ENCODE measurements at regions not wholly inside any gene's neighbourhood (a gene's known extent, or its start where the extent isn't known, plus 50 kb on each side); places are given as distances from the start of the nearest gene placed in this dataset.

DNA sequence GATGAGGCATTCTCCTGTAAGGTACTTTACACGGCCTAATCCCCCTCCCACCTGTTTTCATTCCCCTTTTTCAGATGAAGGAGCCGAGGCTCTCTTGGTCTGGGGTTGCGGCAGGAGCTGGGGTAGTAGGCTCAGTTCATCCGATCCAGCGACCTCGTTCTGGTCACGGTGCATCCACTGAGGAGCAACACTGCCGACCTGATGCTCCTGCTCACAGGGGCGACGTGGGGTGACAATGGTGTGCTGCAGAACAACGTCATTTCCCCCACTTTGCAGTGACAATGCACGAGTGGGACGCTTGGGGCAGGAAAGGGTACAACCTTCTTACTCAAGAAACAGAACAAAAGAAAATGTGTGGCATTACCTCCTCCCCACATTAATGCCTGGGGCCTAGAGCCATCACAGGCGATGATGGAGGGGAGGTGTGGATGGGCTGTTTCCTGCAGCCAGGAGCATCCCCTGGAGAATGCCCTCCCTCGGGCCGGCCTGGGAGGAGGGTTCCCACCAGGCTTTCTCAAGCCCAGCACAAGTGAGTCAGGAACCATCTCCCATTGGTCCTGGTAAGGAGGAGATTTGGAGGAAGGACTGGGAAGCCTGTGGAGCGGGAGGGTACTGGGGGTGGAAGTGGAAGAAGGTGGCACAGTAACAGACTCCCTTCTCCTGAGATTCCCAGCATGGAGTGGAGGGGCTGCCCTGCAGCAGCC, 125.6 kb downstream of the SPATA19 start:
- no peak for DNase-seq

DNA sequence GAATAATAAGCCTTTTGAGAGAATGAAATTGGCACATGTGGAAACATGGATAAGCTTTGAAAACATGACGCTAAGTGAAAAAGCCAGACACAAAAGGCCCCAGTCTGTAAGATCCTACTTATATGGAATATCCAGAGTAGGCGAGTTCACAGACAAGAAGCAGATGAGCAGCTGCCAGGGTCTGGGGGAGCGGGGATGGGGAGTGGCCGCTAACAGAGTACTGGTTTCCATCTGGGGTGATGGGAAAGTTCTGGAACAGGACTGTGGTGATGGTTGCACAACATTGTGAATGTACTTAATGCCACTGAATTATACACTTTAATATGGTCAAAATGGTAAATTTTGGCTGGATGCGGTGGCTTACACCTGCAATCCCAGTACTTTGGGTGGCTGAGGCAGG, 126.5 kb downstream of the SPATA19 start:
- no peak for DNase-seq

DNA sequence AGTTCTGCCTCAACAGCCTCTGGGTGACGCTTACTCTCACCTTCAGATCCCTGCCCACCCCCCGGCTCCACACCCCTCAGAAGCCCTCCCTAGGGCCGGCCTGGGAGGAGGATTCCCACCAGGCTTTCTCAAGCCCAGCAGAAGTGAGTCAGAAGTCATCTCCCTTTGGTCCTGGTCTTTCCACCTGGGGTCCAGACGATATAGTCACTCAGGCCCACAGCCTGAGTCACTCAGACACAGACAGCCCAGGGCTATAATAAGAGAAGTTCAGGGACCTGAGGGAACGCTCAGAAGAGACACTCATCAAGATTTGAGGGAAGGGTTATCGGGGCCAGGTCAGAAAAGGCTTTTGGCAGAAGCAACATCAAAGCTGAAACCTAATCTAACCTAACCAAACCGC, 127.1 kb downstream of the SPATA19 start:
- no peak for DNase-seq

DNA sequence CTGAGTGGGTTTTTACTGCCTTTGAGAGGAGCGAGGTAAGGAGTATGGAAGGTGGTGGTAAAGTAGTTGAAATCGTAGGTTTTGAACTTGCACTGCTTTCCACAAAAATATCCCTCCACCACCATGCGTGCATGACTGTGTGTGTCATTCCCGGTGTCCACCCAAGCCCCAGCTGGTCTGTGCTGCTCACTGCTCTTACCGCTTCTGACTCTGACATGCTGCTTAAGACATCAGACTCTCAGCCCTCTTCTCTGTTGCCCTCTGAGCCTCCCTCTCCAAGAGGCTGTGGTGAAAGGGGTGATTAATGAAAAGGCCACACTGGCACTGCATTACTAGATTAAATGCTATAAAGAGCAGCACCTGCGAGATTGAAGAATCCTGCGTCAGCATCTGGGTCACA, 128.7 kb downstream of the SPATA19 start:
- DNase-seq = no peak

DNA sequence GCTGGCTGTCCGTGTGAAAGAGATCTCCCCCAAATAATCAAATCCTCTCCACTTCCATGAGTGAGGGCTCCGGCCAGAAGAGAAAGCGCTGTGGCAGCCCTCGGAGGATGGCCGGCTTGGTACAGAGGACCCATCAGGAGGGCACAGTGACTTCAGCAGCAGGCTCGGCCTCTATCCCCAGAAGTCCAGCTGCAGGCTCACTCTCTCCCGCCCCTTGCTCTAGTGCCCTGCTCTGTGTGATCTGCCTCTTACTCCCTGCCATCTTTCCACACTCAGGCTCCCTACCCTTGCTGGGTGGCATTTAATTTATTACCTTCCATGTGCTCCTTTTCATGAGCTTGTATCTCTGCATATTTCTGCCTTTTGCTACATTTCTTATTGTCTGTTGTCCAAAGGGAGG, 129.7 kb downstream of the SPATA19 start:
- DNase-seq = no peak

DNA sequence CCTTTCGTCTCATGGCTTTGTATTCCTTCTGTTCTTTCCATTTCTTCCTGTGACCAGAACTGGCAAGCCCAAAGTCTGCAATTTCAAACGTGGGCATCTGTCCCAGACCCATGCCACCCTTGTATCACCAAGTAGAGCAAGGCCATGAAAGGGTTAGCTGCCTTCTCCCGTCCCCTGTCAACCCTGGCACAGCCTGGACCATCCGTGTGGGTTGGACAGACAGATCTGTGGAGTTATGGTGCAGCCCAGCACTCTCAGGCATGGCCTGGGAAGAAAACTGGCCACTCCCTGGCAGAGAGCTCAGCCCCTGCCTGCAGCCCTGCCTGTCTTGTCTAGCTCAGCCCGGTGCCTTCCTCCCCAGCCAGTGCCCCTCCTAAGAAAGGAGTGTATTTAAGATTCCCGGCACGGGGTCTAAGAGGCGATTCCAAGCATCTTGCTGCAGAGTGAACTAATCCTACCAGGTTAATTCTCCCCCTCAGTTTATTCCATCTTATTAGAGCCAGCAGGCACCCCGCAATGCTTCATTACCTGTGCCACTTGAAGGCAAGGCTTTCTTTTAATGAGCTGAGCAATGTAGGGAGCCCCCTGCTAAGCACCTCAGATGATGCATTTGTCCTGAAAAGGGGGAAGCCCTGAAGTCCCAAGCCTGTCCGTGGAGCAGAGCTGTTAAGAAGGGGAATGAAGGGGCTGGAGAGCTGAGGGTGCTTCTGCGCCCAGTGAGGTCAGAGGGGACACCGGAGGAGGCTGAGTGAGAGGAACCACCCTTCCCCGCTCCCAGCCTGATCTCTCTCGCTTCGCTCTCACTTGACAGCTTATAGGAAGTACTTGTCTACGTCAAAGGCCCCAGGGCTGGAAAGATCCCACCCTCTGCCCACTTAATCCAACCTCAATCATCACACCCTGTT, 130.6 kb downstream of the SPATA19 start:
- DNase-seq = no peak

DNA sequence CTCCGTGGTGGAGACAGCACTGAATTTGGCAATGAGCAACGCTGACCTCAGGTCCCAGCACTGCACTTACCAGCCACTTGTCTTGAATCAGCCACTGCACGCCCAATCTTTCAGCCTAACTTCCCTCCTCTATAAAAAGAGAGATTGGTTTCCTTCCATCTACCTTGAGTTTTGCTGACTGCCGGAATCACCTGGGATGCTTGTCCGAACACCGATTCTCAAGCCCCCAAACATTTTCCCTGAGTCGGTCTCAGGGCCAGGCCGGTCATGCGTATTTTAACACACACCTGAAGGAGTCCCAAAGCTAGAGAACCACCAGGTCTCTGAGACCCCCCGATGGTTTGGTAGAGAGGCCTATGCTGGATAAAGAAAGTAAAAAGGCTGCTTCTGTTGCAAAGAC, 131.5 kb downstream of the SPATA19 start:
- no peak for DNase-seq

DNA sequence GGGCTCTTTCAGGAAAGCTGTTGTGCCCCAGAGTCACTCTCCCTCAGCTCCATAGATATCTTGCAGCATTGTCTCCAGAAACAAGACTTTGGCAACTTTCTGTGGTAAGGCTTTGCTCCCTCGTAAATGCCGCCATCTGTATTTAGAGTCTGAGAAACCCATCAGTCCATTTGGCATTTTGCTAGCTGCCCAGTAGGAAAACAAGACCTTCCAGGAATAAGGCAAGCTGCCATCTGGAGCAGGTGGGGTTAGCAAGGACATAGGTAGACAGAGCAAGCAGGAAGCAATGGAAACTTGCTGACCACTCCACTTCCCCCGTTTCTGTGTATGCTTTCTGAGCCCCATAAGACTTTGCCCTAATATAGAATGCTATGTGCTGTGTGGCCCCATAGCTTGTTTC, 131.9 kb downstream of the SPATA19 start:
- no peak for DNase-seq

DNA sequence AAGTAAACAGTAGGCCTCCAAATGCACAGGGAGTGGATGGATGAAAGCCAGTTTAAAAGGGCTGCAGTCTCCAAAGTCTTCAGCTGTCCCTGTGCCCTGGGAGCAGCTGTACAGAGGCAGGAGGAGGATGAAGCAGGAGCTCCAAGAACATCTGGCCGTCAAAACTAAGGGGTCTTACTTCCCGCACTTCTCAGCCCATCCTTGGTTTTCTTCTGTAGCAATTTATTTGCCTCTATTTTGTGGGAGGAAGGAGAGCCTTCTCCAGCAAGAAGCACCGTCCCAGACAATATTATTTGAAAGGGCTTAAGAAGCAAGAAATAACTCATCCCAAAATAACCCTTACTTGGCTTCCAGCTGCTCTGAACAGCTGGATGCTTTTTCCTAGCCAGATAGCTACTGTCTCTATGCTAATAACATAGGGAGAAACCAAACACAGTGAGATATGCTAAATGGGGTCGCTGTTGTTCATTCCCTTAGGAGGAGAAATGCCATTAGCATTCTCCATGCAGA, 133.2 kb downstream of the SPATA19 start:
- DNase-seq = no peak

DNA sequence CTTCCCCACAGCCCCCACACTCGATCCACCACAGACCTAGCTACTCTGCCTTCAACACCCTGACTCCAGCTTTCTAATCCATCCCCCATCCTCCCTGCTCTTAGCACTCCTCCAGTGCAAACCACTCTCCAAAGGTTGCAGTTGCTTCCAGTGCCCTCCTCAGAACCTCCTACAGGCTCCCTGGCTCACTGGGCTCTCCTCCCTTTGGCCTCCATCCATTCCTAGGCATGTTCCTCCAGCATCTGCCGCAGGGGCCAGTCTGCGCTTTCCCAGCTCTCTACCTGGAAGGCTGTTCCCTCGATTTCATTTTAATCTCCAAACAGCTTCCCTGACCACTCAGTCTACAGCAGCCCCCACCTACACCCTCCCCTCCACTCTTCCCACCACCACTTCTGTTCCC, 133.8 kb downstream of the SPATA19 start:
- no peak for DNase-seq

DNA sequence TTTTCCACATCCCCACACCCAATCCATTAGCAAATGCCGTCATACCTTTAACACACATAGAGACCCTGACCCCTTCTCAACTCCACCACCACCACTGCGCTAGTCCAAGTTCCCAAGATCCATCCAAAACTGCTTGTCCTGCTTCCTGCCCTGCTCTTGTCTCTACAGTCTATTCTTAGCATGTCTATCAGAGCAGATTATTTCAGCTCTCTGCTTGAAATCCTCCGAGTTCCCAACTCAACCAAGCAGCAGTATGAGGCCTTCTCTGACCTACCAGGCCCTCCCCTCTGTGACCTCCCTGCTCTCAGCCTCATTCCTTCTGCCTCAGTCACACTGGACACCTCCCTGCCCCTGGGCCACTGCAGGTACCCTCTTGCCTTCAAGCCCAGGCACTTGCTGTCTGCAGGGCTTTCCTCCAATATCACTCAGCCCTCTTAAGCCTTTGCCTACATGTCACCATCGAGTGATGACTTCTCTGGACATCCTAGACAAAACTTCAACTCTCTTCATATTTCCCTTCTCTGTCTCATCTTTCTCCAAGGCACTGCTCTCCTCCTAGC, 134.6 kb downstream of the SPATA19 start:
- DNase-seq = no peak

DNA sequence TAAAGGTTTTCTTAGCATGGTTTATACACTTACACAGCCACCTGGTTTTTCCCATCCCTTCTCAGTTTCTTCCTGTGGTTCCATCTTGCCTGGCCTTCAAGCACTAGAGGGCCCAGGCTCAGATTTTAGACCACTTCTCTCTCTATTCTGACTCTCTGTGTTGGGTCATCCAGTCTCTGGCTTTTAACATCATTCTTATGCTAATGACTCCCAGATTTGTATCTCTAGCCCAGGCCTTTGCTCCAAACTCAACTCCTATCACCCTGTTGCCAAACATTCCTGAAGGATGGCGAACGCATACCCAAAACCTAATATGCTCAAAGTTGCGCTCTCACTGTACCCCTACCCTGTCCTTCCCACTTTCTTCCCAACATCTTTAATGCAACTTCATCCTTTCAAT, 135.1 kb downstream of the SPATA19 start:
- no peak for DNase-seq

DNA sequence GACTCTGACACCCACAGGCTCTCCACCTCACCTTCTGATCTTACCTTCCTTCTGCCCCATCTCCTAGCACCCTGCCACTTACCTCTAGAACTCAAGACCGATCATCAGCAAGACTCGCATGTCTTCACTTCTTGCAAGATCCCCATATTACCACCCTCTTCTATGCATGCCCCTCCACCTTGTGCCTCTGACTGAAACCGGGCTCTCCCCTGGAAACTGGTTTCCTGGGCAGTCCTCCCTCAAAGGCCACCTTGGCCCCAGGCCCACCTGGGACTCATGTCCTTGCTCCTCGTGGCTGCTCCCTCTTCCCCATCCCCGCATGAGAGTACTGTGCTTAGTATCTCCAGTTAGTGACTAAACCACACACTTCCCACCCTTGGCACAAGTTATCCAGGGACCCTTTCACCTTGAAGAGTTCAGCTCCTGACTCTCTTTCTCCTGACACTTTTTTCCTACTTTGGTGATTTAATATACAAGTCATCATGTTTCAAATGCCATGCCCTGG, 136.7 kb downstream of the SPATA19 start:
- no peak for DNase-seq

DNA sequence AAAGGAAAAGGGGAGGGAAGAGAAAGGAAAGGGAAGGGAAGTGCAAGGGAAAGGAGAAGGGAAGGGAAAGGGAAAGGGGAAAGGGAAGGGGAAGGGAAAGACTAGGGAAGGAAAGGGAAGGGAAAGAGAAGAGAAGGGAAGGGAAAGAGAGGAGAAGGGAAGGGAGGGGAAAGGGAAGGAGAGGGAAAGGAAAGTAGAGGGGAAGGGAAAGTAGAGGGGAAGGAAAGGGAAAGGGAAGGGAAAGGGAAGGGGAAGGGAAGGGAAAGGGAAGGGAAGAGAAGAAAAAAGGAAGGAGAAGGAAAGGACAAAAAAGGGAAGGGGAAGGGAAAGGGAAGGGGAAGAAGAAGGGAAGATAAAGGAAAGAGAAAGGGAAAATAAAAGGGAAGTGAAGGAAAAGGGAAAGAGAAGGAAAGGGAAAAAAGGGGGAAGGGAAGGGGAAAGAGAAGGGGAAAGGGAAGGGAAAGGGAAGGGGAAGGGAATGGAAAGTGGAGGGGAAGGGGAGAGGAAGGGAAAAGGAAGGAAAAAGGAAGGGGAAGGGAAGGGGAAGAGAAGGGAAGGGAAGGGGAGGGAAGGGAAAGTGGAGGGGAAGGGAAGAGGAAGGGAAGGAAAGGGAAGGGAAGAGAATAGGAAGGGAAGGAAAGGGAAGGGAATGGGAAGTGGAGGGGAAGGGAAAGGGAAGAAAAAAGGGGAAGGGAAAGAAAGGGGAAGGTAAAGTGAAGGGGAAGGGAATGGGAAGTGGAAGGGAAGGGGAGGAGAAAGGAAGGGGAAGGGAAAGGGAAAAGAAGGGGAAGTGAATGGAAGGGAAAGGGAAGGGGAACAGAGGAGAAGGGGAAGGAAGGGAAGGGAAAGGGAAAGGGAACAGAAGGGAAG, 138.2 kb downstream of the SPATA19 start:
- DNase-seq = no peak

DNA sequence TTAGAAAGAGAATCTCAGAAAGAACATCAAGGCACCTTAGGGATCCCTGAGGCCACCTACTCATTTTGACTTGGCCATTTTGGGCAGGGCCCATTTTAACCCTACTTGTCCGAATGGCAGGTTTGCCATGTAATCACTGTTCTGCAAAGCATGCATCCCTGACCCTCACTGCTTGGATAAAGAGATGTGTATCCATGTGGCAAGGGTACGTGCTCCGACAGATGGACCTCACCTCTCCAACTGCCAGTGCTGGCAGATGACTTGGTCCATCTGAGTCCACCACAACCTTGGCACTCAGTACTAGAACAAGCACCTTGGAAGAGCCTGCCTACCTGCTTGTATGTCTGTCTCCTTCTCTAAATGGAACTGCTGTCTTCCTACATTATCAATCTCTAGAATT, 139.4 kb downstream of the SPATA19 start:
- no peak for DNase-seq

DNA sequence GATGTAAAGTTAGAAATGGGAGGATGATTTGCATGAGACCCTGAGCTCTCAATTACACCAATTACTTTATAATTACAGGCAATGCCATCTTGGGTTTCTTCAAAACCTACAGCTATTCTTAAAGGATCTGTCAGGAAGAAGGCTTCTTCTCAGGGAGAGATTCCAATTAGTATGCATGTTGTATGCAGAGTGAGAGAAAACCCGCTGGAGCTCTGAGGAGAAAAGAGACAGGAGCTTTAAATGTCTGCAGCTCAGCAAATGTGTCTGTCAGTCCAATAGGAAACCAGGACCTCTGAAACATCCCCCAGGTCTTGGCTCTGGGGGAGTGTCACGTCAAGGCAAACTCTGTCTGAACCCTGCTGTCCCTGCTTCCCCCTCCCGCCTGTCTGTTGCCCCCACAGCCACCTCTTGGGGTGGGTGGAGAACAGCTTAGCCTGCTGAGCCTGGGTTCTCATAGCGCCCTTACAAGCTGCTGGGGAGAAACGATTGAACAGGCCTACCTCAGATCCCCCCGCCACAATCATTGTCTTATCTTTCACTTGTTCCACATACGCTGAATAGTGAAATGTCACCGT, 140.2 kb downstream of the SPATA19 start:
- no peak for DNase-seq

DNA sequence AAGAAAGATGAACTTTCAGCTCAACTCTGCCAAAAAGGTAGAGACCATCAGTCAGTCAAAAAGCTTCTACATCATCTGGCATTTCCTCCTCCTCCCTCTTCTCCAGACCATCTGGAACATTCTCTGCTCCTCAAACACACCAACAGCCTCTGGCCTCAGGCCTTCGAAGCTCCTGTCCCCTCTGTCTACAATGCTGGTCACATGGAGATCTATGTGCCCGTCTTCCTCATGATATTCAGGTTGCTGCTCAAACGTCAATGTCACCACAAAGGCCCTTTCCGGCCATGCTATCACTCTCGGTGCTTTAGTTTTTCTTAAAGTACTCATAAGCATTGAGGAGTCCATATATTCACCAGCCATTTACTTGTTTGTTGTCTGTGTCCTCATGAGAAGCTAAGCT, 146.2 kb downstream of the SPATA19 start:
- DNase-seq = no peak

DNA sequence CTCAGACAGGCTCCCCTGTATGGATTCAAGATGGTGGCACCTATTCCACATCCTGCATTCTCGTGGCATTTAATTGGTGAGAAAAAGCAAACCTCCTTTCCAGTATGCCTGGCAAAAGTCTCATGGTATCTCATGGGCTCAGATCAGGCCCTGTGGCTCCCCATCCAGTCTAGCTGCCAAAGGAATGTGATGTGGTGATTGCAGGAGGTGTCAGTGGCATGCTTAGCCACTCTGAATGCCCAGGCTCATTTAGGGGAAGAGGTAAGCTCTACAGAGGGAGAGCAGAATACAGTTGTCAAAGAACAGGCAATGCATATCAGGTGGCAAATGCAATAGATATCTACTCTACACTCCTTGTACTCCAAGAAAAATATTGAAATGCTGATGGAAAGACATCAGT, 146.7 kb downstream of the SPATA19 start:
- no peak for DNase-seq

DNA sequence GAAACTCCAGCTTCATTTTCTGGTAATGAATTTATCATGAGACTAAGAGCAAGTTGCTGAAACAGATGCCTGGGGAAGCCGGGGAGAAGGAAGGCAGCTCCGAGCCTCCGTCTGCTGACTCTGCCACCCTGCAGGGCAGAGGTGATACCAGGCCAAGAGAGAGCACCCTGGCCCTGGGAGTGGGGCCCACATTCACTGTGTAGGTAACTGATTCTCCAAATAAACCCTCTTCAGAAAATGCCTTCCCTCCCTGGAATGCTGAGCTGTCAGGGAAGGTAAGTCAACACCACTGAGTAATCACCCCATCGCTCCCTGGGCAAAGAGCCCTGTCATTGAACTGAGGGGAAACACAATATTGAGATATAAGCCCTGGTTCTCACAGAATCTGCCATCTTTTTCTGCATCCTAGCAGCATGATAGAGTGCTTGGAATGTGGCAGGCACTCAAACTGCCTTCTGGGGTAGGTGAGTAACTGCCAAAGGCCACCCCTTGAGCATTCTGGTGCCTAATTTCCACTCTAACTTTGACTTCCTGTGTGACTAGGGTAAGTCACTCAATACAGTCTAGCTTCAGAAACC, 147.6 kb downstream of the SPATA19 start:
- no peak for DNase-seq

DNA sequence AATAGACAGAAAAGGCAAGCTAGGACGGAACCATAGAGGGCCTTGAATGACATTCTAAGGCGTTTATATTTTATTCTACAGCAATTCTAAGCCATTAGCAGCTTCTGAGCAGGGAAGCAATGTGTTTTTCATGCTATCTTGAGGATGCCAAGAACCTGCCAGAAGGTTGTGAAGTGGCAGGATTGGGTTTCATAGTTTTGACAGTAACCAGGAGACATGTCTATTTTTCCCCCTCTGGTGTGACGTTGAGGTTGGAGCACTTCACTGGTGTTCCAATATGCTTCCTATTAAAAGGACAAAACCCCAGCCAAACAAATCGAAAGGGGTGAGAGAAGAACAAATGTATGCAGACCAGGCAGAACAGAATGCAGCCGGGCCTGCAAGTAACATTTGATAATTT, 148.2 kb downstream of the SPATA19 start:
- no peak for DNase-seq

DNA sequence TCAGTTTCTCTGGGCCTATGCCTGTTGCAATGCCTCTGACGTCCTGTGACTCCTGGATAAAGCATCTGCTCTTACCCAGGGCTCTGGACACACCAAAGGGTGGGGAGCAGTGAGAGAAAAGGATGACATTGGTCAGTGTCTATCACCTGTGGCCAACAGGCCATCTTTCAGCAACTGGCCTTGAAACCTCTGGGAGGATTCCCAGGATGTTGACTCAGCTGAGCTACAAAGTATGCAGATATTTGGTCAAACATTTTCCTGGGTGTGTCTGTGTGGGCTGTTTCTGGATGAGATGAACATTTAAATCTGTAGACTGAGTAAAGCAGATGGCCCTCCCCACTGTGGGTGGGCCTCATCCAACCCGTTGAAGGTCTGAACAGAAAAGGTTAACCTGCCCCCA, 149.9 kb downstream of the SPATA19 start:
- DNase-seq = no peak

DNA sequence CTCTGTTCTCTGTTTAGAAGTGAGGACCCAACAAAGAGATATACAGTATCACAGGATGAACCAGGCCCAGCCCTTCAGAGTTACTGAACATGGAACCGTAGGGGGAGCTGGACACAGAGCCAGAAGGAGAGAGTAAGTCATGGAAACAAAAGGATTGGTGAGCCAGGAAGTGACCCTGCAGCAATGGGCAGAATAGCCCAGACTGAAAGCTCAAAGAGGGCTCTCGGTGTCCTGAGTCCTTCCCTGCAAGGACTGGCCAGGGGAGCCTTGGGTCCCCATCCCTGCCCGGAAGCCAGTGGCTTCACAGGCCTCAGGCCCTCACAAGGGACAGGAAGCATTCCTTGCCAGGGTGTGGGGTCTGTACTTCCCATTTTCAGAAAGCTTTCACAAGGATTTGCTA, 150.6 kb downstream of the SPATA19 start:
- no peak for DNase-seq
